GM23338 (cell line): ENCODE measurements at regions not wholly inside any gene's neighbourhood (a gene's known extent, or its start where the extent isn't known, plus 50 kb on each side); places are given as distances from the start of the nearest gene placed in this dataset.

Experiments
- CREB1 ChIP-seq: fragments of 250-450 bp; sonication (Bioruptor Pico); IDR thresholded peaks from 2 replicates; pipeline ENCODE4 v1.5.0; 2020; ENCODE audit warnings: low read depth, mild to moderate bottlenecking, moderate library complexity
- CTCF ChIP-seq, 2 experiments: fragments of 200-600 bp in 1 of 2; sonication (generic) in 1 of 2; conservative IDR thresholded peaks; 2 replicates each; pipeline versions ENCODE4 v1.5.1 to v1.6.1; 2016 to 2017; ENCODE audit warnings: antibody characterized with exemption in 2 of 2, low read depth in 2 of 2, mild to moderate bottlenecking in 2 of 2, moderate library complexity in 1 of 2
- EZH2 ChIP-seq: fragments of 200-600 bp; sonication (generic); IDR thresholded peaks from one replicate; pipeline ENCODE4 v1.8.0; 2017; ENCODE audit warnings: antibody characterized with exemption, mild to moderate bottlenecking, low read depth; ENCODE audit not compliant: unreplicated experiment
- NANOG ChIP-seq: IDR thresholded peaks from 2 replicates; pipeline ENCODE4 v1.6.1; 2016; ENCODE audit warnings: antibody characterized with exemption, borderline replicate concordance
- POLR2AphosphoS5 ChIP-seq: IDR thresholded peaks from 2 replicates; pipeline ENCODE4 v1.6.1; 2016; ENCODE audit warnings: antibody characterized with exemption, low read depth
- REST ChIP-seq: IDR thresholded peaks from one replicate; pipeline ENCODE4 v1.6.1; 2018; ENCODE audit warnings: antibody characterized with exemption; ENCODE audit not compliant: unreplicated experiment
- ZNF331 ChIP-seq: fragments of 250-450 bp; sonication (Bioruptor Pico); IDR thresholded peaks from 2 replicates; pipeline ENCODE4 v1.5.0; 2020; ENCODE audit warnings: low read depth, mild to moderate bottlenecking, moderate library complexity

GRCh38 chr12:88309546-88309945, 167.4 kb downstream of the TMTC3 start:
- no peak for TF ChIP-seq CTCF (conservative IDR thresholded peaks at IDR 0.05; ENCODE audit: low read depth in 2 of 2)
- no peak for TF ChIP-seq POLR2AphosphoS5
- TF ChIP-seq ZNF331 (CRISPR knock-in tag), result no peak
- no peak for TF ChIP-seq CREB1 (CRISPR knock-in tag)
- no peak for TF ChIP-seq REST
- TF ChIP-seq NANOG, result no peak
- no peak for TF ChIP-seq EZH2
